ENCODE measurements at regions not wholly inside any gene's neighbourhood (a gene's known extent, or its start where the extent isn't known, plus 50 kb on each side); places are given as distances from the start of the nearest gene placed in this dataset.

DNA sequence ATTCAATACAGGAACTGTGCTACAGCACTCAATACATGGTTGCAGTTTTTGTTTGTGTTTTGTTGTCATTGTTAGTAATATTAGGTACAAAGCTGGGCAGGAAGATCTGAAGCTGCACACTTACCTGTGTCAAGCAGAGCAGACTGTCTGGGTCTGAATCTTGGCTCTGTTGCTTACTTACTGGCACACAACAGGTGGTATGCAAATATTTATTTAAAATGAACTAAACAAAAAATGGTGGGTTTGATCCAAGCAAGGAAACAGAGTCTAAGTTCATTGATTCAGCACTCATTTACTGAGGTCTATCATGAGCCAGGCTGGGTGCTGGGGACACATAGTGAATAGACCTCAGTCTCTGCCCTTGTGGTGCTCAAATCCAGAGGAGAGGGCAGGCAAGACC is 230.4 kb downstream of the OMA1 start:
- Histone ChIP-seq H3K9ac (ENCODE audit: low read length in 3 of 3) (no peak overlapping the region), H3K4me3 (ENCODE audit: low read length in 3 of 3) (no peak overlapping the region), H3K27me3 (ENCODE audit: control insufficient read depth, insufficient read depth, low read length) (no peaks in the 10 kb centered on the region), H3K9me3 (ENCODE audit: control insufficient read depth in 2 of 3, insufficient read depth in 1 of 3, low read length in 3 of 3) (no peaks in the 10 kb centered on the region), H3K27ac (ENCODE audit: low read depth in 2 of 2, low read length in 2 of 2) (no peak overlapping the region), H3K36me3 (ENCODE audit: control insufficient read depth in 2 of 3, insufficient read depth in 3 of 3, low read length in 3 of 3) (no peaks in the 10 kb centered on the region), H3K4me1 (ENCODE audit: control insufficient read depth in 2 of 3, insufficient read depth in 2 of 3, low read depth in 1 of 3, low read length in 3 of 3) (no peaks in the 10 kb centered on the region)
- FAIRE-seq = no peak
- TF ChIP-seq, protein P1, sequence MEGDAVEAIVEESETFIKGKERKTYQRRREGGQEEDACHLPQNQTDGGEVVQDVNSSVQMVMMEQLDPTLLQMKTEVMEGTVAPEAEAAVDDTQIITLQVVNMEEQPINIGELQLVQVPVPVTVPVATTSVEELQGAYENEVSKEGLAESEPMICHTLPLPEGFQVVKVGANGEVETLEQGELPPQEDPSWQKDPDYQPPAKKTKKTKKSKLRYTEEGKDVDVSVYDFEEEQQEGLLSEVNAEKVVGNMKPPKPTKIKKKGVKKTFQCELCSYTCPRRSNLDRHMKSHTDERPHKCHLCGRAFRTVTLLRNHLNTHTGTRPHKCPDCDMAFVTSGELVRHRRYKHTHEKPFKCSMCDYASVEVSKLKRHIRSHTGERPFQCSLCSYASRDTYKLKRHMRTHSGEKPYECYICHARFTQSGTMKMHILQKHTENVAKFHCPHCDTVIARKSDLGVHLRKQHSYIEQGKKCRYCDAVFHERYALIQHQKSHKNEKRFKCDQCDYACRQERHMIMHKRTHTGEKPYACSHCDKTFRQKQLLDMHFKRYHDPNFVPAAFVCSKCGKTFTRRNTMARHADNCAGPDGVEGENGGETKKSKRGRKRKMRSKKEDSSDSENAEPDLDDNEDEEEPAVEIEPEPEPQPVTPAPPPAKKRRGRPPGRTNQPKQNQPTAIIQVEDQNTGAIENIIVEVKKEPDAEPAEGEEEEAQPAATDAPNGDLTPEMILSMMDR (IDR thresholded peaks at IDR 0.05; ENCODE audit: borderline replicate concordance, extremely low read depth, insufficient read depth) = no peak
- intact Hi-C loops (cut with DNase I) = no loop called here
- no peak for DNase-seq

DNA sequence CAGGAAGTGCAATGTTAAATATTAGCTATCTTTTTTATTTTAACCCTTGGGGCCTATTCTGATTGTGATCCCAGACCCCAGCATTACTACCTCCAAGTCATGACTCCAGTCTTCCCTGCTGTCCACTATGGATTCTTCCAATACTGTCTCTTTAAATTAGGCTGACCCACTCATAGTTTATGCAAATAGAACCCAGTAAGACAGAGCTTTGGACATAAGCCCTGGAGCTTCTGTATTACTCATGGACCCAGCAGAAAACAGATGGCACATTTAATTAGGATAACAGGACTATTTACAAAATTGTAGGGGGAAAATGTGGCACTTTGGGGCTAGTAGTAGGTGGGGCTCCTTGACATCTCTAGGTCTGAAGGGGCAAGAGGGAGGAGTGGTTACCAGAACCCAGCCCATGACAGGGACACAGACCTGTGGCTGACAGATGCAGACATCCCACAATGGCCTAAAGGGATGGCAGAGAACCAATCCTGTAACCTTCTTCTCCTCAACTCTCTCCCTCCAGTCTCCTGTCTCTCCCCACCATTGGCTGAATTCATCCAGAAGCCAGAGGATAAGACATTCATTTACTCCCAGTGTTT is 233.5 kb downstream of the OMA1 start:
- no peak overlapping the region for H3K27ac ChIP-seq (ENCODE audit: low read depth in 2 of 2, low read length in 2 of 2)
- FAIRE-seq = no peak
- H3K27me3 ChIP-seq (ENCODE audit: control insufficient read depth, insufficient read depth, low read length) = no peaks in the 10 kb centered on the region
- no peak overlapping the region for H3K9ac ChIP-seq (ENCODE audit: low read length in 3 of 3)
- intact Hi-C loops (cut with DNase I) = no loop called here
- no peak for DNase-seq
- TF ChIP-seq, protein P1 (IDR thresholded peaks at IDR 0.05; ENCODE audit: borderline replicate concordance, extremely low read depth, insufficient read depth) = no peak
- no peaks in the 10 kb centered on the region for H3K36me3 ChIP-seq (ENCODE audit: control insufficient read depth in 2 of 3, insufficient read depth in 3 of 3, low read length in 3 of 3)
- no peaks in the 10 kb centered on the region for H3K4me1 ChIP-seq (ENCODE audit: control insufficient read depth in 2 of 3, insufficient read depth in 2 of 3, low read depth in 1 of 3, low read length in 3 of 3)
- H3K4me3 ChIP-seq (ENCODE audit: low read length in 3 of 3) = no peak overlapping the region
- H3K9me3 ChIP-seq (ENCODE audit: control insufficient read depth in 2 of 3, insufficient read depth in 1 of 3, low read length in 3 of 3) = no peaks in the 10 kb centered on the region

DNA sequence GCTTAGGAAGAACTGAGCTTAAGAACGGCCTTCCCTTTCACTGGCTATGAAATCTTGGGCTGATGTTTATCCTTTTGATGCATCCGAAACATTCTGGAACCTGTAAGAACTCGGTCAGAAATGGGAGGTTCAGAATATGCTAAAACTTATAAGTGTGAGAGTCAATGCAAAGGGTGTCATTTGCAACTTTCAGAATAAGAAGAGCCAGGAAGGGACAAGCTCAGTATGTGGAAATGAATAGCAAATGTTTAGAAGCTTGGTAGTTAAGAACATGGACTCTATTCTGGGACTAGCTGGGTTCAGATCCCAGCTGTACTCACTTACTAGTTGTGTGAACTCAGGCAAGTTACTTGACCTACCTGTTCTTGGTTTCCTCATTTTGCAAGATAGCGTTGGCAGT is 234.1 kb downstream of the OMA1 start:
- Histone ChIP-seq H3K27me3 (ENCODE audit: control insufficient read depth, insufficient read depth, low read length) (no peaks in the 10 kb centered on the region), H3K36me3 (ENCODE audit: control insufficient read depth in 2 of 3, insufficient read depth in 3 of 3, low read length in 3 of 3) (no peaks in the 10 kb centered on the region), H3K27ac (ENCODE audit: low read depth in 2 of 2, low read length in 2 of 2) (no peak overlapping the region), H3K9ac (ENCODE audit: low read length in 3 of 3) (no peak overlapping the region), H3K9me3 (ENCODE audit: control insufficient read depth in 2 of 3, insufficient read depth in 1 of 3, low read length in 3 of 3) (no peaks in the 10 kb centered on the region), H3K4me1 (ENCODE audit: control insufficient read depth in 2 of 3, insufficient read depth in 2 of 3, low read depth in 1 of 3, low read length in 3 of 3) (no peaks in the 10 kb centered on the region), H3K4me3 (ENCODE audit: low read length in 3 of 3) (no peak overlapping the region)
- DNase-seq (no peak), FAIRE-seq (no peak)
- TF ChIP-seq, protein P1 (IDR thresholded peaks at IDR 0.05; ENCODE audit: borderline replicate concordance, extremely low read depth, insufficient read depth) = no peak
- intact Hi-C loops (cut with DNase I) = no loop called here

DNA sequence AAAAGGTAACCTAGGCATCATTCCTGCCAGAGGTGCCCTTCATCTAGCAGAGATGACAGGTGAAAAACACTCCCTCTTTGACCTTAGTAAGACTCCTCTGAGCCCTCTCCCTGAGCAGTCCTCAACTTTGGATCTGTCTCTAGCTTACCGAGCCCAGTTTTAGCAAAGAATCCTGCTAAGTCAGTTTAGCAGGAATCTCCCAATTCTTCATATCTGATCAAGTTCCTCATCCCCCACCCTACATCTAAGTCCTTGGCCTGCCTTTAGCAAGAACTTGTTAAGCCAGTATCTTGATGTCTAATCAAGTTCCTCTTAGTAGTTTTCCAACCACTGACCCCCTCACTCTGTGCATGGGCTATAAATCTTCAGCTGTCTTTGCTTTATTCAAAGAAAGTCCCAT is 235.6 kb downstream of the OMA1 start:
- Histone ChIP-seq H3K27me3 (ENCODE audit: control insufficient read depth, insufficient read depth, low read length) (no peaks in the 10 kb centered on the region), H3K9ac (ENCODE audit: low read length in 3 of 3) (no peak overlapping the region), H3K4me3 (ENCODE audit: low read length in 3 of 3) (no peak overlapping the region), H3K27ac (ENCODE audit: low read depth in 2 of 2, low read length in 2 of 2) (no peak overlapping the region), H3K9me3 (ENCODE audit: control insufficient read depth in 2 of 3, insufficient read depth in 1 of 3, low read length in 3 of 3) (no peaks in the 10 kb centered on the region), H3K4me1 (ENCODE audit: control insufficient read depth in 2 of 3, insufficient read depth in 2 of 3, low read depth in 1 of 3, low read length in 3 of 3) (no peaks in the 10 kb centered on the region), H3K36me3 (ENCODE audit: control insufficient read depth in 2 of 3, insufficient read depth in 3 of 3, low read length in 3 of 3) (no peaks in the 10 kb centered on the region)
- FAIRE-seq (no peak), DNase-seq (no peak)
- TF ChIP-seq, protein P1 (IDR thresholded peaks at IDR 0.05; ENCODE audit: borderline replicate concordance, extremely low read depth, insufficient read depth) = no peak
- intact Hi-C loops (cut with DNase I) = no loop called here
